H9 (cell line): ENCODE measurements at regions not wholly inside any gene's neighbourhood (a gene's known extent, or its start where the extent isn't known, plus 50 kb on each side); places are given as distances from the start of the nearest gene placed in this dataset.

Experiments used
- DNase-seq: peaks from one replicate; pipeline ENCODE4 v3.0.0-alpha.2; 2017
- H2AFZ ChIP-seq: one replicate; pipeline ENCODE4 v1.6.1; 2013; ENCODE audit warnings: mild to moderate bottlenecking, low read length, control low read depth, moderate library complexity
- H2AK5ac ChIP-seq: 2 replicates; pipeline ENCODE4 v1.6.1; 2013; ENCODE audit warnings: low read length, control low read depth, mixed read lengths; ENCODE audit not compliant: insufficient read length
- H2BK120ac ChIP-seq: one replicate; pipeline ENCODE4 v1.6.1; 2013; ENCODE audit warnings: low read depth, mild to moderate bottlenecking, low read length, control low read depth, inconsistent platforms; ENCODE audit not compliant: poor library complexity, severe bottlenecking
- H2BK12ac ChIP-seq: 2 replicates; pipeline ENCODE4 v1.6.1; 2013; ENCODE audit warnings: low read length, control low read depth, mixed read lengths, low read depth; ENCODE audit not compliant: insufficient read length
- H2BK15ac ChIP-seq: 2 replicates; pipeline ENCODE4 v1.6.1; 2013; ENCODE audit warnings: low read depth, low read length, control low read depth
- H2BK20ac ChIP-seq: one replicate; pipeline ENCODE4 v1.6.1; 2013; ENCODE audit warnings: low read depth, mild to moderate bottlenecking, low read length, control low read depth, inconsistent platforms; ENCODE audit not compliant: poor library complexity, severe bottlenecking
- H2BK5ac ChIP-seq: 2 replicates; pipeline ENCODE4 v1.6.1; 2013; ENCODE audit warnings: low read length, control low read depth, mixed read lengths; ENCODE audit not compliant: insufficient read length
- H3K14ac ChIP-seq: 2 replicates; pipeline ENCODE4 v1.6.1; 2013; ENCODE audit warnings: low read length, control low read depth; ENCODE audit not compliant: insufficient read depth
- H3K18ac ChIP-seq: 2 replicates; pipeline ENCODE4 v1.6.1; 2013; ENCODE audit warnings: low read depth, mild to moderate bottlenecking, mixed read lengths, low read length, control low read depth; ENCODE audit not compliant: insufficient read length
- H3K23ac ChIP-seq: 2 replicates; pipeline ENCODE4 v1.6.1; 2013; ENCODE audit warnings: low read length, control low read depth, mixed read lengths, low read depth; ENCODE audit not compliant: insufficient read length
- H3K23me2 ChIP-seq: 2 replicates; pipeline ENCODE4 v1.6.1; 2013; ENCODE audit warnings: low read depth, mild to moderate bottlenecking, mixed read lengths, low read length, control low read depth; ENCODE audit not compliant: insufficient read length, poor library complexity, severe bottlenecking
- H3K27ac ChIP-seq: 2 replicates; pipeline ENCODE4 v1.5.1; 2013; ENCODE audit warnings: low read length, control low read depth, mixed read lengths, low read depth; ENCODE audit not compliant: insufficient read length
- H3K27me3 ChIP-seq: 2 replicates; pipeline ENCODE4 v1.6.1; 2013; ENCODE audit warnings: low read length, control low read depth, inconsistent platforms; ENCODE audit not compliant: insufficient read depth
- H3K4ac ChIP-seq: 2 replicates; pipeline ENCODE4 v1.6.1; 2013; ENCODE audit warnings: low read depth, mild to moderate bottlenecking, control low read depth, inconsistent platforms, low read length, moderate library complexity
- H3K4me1 ChIP-seq: 2 replicates; pipeline ENCODE4 v1.6.1; 2013; ENCODE audit warnings: low read length, control low read depth, inconsistent platforms; ENCODE audit not compliant: insufficient read depth
- H3K4me2 ChIP-seq: 2 replicates; pipeline ENCODE4 v1.6.1; 2013; ENCODE audit warnings: low read length, control low read depth, mixed read lengths; ENCODE audit not compliant: insufficient read length, insufficient read depth
- H3K56ac ChIP-seq: 2 replicates; pipeline ENCODE4 v1.6.1; 2013; ENCODE audit warnings: low read depth, mild to moderate bottlenecking, mixed read lengths, low read length, control low read depth; ENCODE audit not compliant: insufficient read length
- H3K79me1 ChIP-seq: 2 replicates; pipeline ENCODE4 v1.6.1; 2013; ENCODE audit warnings: low read depth, mild to moderate bottlenecking, moderate library complexity, low read length, control low read depth, inconsistent platforms; ENCODE audit not compliant: insufficient read depth, poor library complexity, severe bottlenecking
- H3K79me2 ChIP-seq: 2 replicates; pipeline ENCODE4 v1.6.1; 2013; ENCODE audit warnings: low read length, control low read depth, inconsistent platforms; ENCODE audit not compliant: insufficient read depth
- H3K9ac ChIP-seq: 2 replicates; pipeline ENCODE4 v1.6.1; 2013; ENCODE audit warnings: low read length, control low read depth, mixed read lengths; ENCODE audit not compliant: insufficient read length; ENCODE audit errors: extremely low read depth
- H3K9me3 ChIP-seq: one replicate; pipeline ENCODE4 v1.6.1; 2013; ENCODE audit warnings: low read depth, low read length, inconsistent platforms; ENCODE audit not compliant: control insufficient read depth
- H3T11ph ChIP-seq: one replicate; pipeline ENCODE4 v1.6.1; 2013; ENCODE audit warnings: mild to moderate bottlenecking, low read length, control low read depth, inconsistent platforms
- H4K20me1 ChIP-seq: one replicate; pipeline ENCODE4 v1.6.1; 2013; ENCODE audit not compliant: control insufficient read depth, insufficient read length, insufficient read depth
- H4K5ac ChIP-seq: 2 replicates; pipeline ENCODE4 v1.6.1; 2013; ENCODE audit warnings: low read depth, mild to moderate bottlenecking, mixed read lengths, low read length, control low read depth; ENCODE audit not compliant: insufficient read length
- H4K8ac ChIP-seq: replicated peaks from 2 replicates; pipeline ENCODE4 v1.6.1; 2013; ENCODE audit warnings: low read length, control low read depth, mixed read lengths, low read depth; ENCODE audit not compliant: insufficient read length
- H4K91ac ChIP-seq: 2 replicates; pipeline ENCODE4 v1.6.1; 2013; ENCODE audit warnings: low read depth, mild to moderate bottlenecking, moderate library complexity, mixed read lengths, low read length, control low read depth; ENCODE audit not compliant: insufficient read length
- H3K27ac Mint-ChIP-seq, 3 experiments: 2 replicates in 2 of 3; 3 replicates in 1 of 3; pipeline ENCODE4 v1.8.0; 2020 to 2021; ENCODE audit warnings: mixed read lengths in 3 of 3, mild to moderate bottlenecking in 1 of 3, moderate library complexity in 1 of 3
- H3K27me3 Mint-ChIP-seq: 2 replicates; pipeline ENCODE4 v1.8.0; 2021; ENCODE audit warnings: low read depth, mild to moderate bottlenecking, moderate library complexity, mixed read lengths
- H3K36me3 Mint-ChIP-seq, 3 experiments: 2 replicates in 2 of 3; 3 replicates in 1 of 3; pipeline ENCODE4 v1.8.0; 2020 to 2021; ENCODE audit warnings: low read depth in 3 of 3, mixed read lengths in 3 of 3; ENCODE audit not compliant: insufficient read depth in 1 of 3
- H3K4me1 Mint-ChIP-seq, 2 experiments: 2 replicates each; pipeline ENCODE4 v1.8.0; 2020; ENCODE audit warnings: mixed read lengths in 2 of 2
- H3K4me3 Mint-ChIP-seq, 2 experiments: 2 replicates in 1 of 2; 3 replicates in 1 of 2; pipeline ENCODE4 v1.8.0; 2020 to 2021; ENCODE audit warnings: mild to moderate bottlenecking in 2 of 2, mixed read lengths in 2 of 2, moderate library complexity in 1 of 2
- H3K9me3 Mint-ChIP-seq, 2 experiments: 2 replicates in 1 of 2; 3 replicates in 1 of 2; pipeline ENCODE4 v1.8.0; 2020; ENCODE audit warnings: mild to moderate bottlenecking in 2 of 2, mixed read lengths in 2 of 2, moderate library complexity in 1 of 2
- CTCF ChIP-seq: fragments of 200-600 bp; sonication (generic); conservative IDR thresholded peaks from 3 replicates; pipeline ENCODE4 v1.8.0; 2021; ENCODE audit warnings: antibody characterized with exemption, mild to moderate bottlenecking
- WGBS: extraction: QIAGEN DNeasy Blood & Tissue Kit; methylation state at CpG from one replicate; pipeline ENCODE4 v1.1.7; 2013; ENCODE audit warnings: missing lambda C conversion rate, low lambda C conversion rate, mixed read lengths; ENCODE audit not compliant: insufficient read length; ENCODE audit errors: extremely low coverage; 5-methylcytosine and 5-hydroxymethylcytosine counted together

GRCh38 chr14:104333646-104334423, 195.4 kb downstream of the KIF26A start:
- Histone ChIP-seq H2BK12ac (no peak overlapping the region), H3K4me2 (no peak overlapping the region), H3K79me2 (no peaks in the 10 kb centered on the region), H4K91ac (no peak overlapping the region), H3K18ac (no peak overlapping the region), H3K27me3 (no peaks in the 10 kb centered on the region), H2AFZ (no peak overlapping the region), H3K9ac (no peak overlapping the region), H4K5ac (no peak overlapping the region), H2BK5ac (no peak overlapping the region), H2AK5ac (no peak overlapping the region), H3K14ac (no peak overlapping the region), H3K23me2 (no peaks in the 10 kb centered on the region), H2BK15ac (no peak overlapping the region; the same call in 1 of the 2 replicates), H3K56ac (no peak overlapping the region), H2BK120ac (no peak overlapping the region), H2BK20ac (no peak overlapping the region), H3K4me1 (no peaks in the 10 kb centered on the region), H3K4ac (no peak overlapping the region), H3T11ph (no peak overlapping the region), H4K8ac (no peak overlapping the region), H3K27ac (no peak overlapping the region), H3K23ac (no peak overlapping the region), H3K79me1 (no peaks in the 10 kb centered on the region), H4K20me1 (no peaks in the 10 kb centered on the region), H3K9me3 (peaks cover 3% of the 10 kb centered on the region)
- no peaks in the 10 kb centered on the region for H3K4me1 Mint-ChIP-seq
- H3K4me3 Mint-ChIP-seq, result no peak overlapping the region
- H3K36me3 Mint-ChIP-seq, result peaks cover 4 to 14% (median 6%) of the 10 kb centered on the region in 3 experiments; a peak in 4 of 7 replicates
- H3K27ac Mint-ChIP-seq, result no peak overlapping the region
- WGBS, result no CpG with 5 or more reads among the region's 39 CpGs
- H3K27me3 Mint-ChIP-seq, result peaks cover 28% of the 10 kb centered on the region
- no peak for TF ChIP-seq CTCF
- no peak for DNase-seq
- peaks cover 31 to 32% of the 10 kb centered on the region in 2 experiments for H3K9me3 Mint-ChIP-seq
